T follicular helper cell (primary cell): ENCODE measurements at regions not wholly inside any gene's neighbourhood (a gene's known extent, or its start where the extent isn't known, plus 50 kb on each side); places are given as distances from the start of the nearest gene placed in this dataset.
"Not testable (repeated sequence)": the region's sequence is repeated elsewhere in the genome, so short reads cannot be mapped to it uniquely, and the experiment has no call there.

Source experiments
- DNase-seq: peaks from one replicate; pipeline ENCODE4 v3.0.0-alpha.2; 2020; ENCODE audit warnings: low read depth

DNA sequence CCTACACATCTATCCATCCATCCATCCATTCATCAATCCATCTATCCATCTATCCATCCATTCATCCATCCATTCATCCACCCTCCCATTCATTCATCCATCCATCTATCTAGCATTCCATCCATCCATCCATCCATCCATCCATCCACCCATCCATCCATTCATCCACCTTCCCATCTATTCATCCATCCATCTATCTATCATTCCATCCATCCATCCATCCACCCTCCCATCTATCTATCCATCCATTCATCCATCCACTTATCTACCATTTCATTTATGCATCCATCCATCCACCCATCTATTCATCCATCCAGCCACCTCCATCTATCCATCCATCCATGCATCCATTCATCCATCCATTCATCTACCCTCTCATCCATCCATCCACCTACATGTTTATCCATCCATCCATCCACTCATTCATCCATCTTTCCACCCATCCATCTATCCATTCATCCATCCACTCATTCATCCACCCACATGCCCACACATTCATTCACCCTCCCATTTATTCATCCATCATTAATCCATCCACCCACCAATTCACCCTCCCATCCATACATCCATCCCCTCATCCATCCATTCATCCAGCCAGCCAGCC lies 258.5 kb downstream of the CRLF2 start:
- no peak for DNase-seq

DNA sequence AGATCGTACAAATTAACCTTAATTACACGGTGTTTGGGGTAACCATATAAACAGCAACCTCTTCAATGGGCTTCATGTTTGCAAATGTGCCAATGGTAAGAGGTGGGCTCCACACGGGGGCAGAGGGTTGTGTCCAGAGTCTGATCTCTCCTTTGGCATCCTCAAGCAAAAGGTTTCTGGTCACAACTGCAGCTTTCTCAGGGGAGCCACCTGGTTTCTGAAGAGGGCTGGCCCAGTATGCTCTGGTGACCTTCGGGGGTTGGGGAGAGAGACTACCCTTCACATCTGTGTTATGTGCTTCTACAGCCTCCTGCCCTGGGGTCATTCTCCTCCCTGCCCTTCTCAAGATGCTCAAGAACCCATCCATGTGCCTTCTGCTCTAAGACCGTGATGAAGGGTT lies 259.6 kb downstream of the CRLF2 start:
- no peak for DNase-seq

DNA sequence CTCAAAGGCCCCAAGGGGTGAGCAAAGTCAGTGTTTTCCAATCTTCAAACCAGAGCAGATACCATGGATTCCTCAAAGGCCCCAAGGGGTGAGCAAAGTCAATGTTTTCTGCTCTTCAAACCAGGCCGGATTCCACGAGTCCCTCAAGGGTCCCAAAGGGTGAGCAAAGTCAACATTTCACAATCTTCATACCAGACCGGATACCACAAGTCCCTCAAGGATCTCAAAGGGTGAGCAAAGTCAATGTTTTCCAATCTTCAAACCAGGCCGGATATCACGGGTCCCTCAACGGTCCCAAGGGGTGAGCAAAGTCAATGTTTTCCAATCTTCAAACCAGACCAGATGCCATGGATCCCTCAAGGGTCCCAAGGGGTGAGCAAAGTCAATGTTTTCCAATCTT lies 265.2 kb downstream of the CRLF2 start:
- not testable (repeated sequence) for DNase-seq

DNA sequence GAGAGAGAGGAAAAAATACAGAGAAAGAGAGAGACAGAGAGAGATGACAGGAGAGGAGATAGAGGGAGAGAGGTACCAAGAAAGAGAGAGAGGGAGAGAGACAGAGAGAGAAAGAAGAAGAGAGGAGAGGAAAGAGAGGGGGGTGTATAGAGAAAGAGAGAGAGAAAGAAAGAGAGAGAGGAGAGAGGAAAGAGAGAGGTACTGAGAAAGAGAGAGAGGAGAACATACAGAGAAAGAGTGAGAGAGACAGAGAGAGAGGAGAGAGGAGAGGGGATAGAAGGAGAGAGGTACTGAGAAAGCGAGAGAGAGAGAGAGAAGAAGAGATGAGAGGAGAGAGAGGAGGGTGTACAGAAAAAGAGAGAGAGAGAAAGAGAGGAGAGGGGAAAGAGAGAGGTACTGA lies 269.4 kb downstream of the CRLF2 start:
- no peak for DNase-seq

DNA sequence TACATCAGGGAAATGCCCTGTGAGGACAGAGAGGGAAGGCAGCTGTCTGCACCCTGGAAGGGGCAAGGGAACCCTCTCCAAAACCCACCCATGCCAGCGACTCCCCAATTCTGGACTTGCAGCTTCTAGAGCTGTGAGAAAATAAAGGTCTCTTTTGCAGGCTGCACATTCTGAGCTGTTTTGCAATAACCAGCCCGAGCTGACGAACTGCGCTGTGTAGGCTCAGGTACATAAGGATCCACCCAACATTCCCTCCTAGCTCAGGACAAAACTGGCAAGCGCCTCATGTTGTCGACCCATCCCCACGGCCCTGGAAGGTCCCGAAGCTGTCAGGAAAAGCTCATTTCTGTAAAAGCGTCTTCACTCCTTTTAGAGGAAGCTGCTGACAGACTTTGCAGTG lies 271.8 kb downstream of the CRLF2 start:
- no peak for DNase-seq

DNA sequence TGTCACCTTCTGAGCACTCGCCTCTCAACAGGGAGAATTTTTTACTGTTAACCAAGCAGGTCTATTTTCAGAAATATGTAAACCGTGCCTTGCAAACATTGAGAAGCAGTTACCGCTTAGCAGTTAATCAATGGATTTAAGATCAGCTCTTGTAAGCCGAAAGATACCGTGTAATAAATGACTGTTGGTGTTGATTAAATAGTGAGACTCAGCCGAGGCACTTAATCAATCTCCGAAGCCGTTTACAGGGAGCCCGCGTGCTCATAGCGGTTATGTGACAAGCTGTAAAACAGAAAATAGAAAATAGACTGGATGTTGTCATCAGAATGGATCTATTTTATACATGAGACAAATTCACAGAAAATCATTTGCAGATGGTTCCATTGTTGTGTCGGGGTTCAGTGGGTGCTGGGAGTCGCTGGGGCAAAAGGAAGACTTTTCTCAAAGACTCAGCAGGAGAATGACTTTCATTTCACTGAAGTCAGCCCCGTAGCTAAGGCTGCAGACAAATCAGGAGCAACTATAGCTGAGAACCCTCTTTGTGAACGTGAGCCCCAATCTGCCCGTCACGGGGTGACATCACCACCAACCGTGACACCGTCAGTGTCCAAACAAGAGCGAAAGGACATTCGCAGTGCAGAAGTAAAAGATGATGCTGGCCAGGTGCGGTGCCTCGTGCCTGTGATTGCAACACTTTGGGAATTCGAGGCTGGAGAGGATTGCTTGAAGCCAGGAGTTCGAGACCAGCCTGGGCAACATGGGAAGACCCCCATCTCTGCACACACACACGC lies 275.3 kb downstream of the CRLF2 start:
- no peak for DNase-seq

DNA sequence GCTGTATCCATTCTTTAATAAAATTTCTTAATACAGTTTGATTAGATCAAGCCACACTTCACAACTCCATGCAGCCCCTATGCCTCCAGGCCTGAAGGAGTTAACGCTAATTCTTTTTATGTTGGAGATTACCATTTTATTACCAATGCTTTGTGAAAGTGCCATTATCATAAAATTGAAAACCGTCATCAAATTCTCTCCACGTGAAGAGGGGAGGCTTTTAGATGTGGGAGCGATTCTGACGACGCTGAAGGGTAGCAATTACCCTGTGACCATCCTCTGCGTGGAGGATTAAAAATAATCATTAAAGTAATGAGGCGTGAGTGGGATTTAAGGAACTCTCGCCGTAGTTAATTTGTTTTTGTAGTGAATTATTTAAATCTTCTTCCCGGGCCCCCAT lies 278.8 kb downstream of the CRLF2 start:
- no peak for DNase-seq

DNA sequence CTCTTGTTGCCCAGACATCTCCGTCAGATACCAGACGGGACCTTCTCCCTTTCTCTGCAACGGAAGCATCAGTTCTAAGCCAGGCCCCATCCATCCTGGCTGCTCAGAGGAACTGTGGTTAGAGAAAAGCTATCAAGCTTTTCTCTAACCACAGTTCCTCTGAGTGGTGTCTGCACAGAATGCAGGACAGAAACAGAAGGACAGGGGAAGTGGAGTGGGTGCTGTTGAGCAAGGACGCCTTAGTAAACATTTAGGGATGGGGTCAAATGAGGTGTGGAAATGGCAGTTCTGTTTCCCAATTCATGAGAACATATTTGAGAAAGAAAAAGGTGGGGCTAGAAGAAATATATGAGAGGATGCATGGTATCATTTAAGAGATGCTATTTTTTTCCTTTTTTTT lies 283.8 kb downstream of the CRLF2 start:
- DNase-seq, result no peak

DNA sequence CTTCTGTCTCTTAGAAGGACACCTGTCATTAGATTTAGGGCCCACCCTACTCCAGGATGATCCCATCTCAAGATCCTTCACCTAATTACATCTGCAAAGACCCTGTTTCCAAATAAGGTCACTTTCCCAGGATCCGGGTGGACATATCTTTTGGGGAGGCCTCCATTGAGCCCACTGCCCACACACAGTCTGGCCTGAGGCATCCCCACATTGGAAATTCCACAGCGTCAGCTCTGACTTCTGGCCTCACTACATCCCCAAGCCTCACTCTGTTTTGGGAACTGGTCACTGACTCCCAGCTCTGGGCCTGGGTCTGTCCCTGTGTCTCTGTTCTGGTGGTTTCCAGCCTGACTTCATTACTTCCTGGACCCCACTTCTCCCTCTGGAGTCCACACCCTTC lies 285.5 kb downstream of the CRLF2 start:
- DNase-seq, result no peak

DNA sequence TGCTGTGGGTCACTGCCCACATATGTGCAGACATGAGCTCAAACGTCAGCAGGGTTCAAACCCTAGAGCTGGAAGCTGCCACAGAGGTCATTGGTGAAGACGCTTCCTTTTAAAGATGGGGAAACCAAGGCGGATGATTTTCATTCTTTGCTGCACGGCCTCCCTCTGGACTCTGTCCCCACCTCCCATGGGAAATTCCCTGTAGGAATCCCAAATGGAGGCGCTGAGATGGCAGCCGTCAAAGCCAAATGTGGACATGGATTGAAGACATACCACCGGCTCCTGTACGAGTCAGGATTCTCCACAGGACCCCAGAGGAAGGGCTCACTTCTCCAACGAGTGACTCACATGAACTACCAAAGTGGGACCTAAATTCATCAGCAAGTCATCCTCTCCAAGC lies 286.4 kb downstream of the CRLF2 start:
- DNase-seq, result no peak

DNA sequence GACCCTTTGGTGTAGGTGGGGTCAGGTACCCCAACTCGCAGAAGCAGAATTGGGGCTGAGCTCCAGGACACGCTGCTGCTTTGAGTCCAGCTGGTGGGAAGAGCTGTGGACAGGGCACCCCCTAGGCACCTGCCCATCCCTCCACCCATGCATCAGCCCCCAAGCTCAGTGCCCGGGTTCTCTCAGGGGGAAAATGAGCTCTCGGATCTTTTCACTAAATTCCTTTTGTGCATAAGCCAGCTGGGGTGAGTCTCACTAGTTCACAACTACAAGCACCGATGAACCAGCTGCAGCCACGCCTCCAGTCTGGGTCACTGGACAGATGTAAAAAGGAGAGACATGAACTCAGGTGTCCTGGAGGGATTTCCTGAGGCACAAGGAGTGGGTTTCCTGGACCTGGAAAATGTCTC lies 286.8 kb downstream of the CRLF2 start:
- DNase-seq, result no peak

DNA sequence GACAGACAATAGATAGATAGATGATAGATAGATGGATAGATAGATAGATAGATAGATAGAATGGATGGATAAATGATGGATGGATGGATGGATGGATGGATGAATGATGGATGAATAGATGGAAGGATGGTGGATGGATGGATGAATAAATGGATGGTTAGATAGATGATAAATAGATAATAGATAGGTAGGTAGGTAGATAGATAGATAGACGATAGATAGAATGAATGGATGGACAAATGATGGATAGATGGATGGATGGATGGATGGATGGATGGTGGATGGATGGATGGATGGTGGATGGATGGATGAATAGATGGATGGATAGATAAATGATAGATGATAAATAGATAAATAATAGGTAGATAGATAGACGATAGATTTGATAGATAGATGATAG lies 287.4 kb downstream of the CRLF2 start:
- no peak for DNase-seq

DNA sequence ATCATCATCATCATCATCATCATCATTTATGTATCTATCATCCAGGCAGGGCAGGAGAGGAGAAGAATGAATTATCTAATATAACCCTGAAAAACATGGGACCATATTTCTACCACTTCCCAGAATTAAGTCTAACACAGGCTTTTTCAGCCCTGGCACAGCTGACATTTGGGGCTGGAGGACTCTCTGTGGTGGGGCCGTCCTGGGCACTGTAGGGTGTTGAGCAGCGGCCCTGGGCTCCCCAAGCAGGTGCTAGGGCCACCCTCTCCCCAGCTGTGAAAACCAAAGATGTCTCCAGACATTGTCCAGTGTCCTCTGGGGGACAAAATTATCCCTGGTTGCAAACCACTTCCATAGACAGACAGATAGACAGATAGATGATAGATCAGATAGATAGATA lies 288.4 kb downstream of the CRLF2 start:
- DNase-seq, result no peak

DNA sequence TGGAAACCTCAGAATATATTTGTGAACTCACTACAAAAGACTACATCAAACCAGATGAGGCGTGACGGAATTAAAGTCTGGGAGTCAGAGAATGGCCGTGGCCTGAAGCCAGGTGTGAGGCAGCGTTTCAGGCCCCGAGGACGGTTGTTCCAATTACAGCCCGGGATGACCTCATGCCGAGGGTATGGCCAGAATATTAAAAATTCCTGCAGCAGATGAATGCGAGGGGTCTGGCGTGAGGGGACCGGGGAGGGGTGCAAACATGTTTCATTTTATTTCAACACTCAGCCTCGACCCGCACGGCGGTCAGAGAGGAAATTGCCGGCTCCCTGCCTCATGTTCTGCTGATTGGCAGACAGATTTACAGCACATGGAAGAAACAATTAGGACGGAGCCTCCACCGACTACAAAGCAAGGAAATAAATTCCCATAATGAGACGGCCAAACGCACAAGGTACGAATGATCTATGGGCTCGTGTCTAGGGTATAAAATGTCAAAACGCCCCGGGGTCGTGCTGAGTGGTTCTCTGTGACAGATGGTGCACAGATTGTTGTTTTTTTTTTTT lies 289.7 kb downstream of the SHOX start:
- no peak for DNase-seq

DNA sequence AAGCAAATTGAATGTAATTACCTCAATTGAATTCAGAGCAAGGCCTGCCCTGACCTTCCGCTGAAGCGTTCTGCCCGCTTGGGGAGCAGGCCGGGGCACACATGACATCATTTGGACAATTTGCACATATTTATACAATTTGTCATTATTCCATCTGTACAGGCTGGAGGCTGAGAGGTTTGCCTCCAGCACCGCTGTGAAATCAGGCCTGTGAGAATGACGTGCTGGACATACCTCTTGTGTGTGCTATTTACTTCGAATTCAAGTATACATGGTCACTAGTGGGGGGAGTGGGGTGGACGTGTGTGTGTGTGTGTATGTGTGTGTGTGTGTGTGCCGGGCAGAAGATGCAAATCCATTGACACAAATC lies 285.6 kb downstream of the SHOX start:
- no peak for DNase-seq

DNA sequence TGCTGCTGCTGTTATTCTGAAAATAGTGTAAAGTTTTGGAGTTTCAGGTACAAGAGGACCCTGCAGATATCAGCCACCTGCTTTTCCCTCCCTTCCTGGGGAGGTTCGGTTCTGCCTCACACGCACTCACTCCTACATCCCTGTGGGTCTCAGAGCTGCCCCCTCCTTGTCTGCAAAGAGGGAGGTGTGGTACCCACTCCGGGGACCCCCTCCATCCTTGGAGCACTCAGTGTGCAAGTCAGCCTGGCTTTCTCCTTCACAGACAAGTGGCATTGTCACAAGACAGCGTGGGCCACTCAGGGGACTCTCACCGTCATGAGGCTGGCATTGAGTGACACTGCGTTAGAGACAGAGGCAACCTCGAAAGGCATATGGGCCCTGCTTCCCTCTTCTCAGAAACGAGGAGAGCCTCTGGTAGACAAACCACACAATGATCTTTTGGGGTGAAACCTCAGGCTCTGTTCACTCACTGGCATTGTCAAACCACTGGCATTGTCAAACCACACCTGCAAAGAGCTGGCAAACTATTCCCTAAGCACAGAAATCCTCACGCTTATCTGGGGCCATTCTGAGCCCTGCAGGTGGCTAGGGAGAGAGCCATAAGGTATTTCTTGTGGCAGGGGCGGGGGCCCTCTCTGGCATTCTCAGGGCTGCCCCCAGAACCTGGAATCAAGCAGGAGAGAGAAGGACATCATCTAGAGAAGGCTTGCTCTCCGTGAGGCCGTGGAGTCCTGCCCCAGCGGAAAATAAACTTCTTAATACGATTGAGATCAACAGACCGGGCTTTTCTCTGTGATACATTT lies 285.0 kb downstream of the SHOX start:
- no peak for DNase-seq

DNA sequence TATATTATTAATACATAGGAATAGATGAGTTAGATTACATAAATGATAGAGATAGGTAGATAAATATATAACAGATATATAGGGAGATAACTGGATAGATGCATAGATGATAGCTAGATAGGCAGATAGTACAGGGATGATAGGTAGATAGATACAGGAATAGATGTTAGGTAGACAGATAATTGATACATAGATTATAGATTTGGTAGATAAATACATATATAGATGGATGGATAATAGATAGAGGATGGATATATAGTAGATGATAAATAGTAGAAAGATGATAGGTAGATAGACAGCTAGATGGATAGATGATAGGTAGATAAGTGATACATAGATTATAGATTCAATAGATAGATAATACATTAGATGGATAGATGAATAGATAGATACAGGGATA lies 283.6 kb downstream of the SHOX start:
- no peak for DNase-seq

DNA sequence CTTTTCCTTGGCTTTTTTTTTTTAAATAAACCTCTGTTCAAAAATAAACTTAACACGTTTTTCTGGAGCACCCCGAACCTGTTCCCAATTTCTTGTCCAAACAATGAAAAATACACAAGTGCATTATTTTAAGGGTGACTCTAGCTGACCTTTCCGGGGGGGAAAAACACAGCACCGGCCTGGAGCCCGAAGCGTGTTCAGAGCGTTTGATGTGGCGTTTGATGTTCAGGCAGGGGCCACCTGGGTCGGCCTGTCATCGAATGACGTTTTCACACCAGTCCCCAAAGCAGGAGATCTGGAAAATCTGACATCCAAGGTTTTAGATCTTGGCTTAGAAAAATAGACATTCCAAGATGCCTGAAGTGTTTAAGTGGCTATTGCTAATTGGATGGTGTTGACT lies 282.1 kb downstream of the SHOX start:
- DNase-seq, result no peak

DNA sequence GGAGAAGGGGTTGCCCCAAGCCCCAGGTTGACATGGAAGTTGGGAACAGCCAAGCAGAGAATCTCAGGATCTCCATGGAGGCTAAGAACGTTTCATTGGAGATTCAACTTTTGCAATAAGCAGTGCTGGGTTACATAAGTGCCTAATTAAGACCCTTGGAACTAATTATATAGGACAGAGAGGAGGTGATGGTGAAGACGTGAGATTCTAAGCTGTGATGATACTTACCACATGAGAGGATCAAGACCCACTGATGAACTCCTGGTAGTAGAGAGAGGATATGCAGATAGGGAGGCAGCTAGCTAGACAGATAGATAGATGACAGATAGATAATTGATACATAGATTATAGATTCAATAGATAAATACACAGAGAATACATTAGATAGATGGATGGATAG lies 278.5 kb downstream of the SHOX start:
- DNase-seq, result not testable (repeated sequence)

DNA sequence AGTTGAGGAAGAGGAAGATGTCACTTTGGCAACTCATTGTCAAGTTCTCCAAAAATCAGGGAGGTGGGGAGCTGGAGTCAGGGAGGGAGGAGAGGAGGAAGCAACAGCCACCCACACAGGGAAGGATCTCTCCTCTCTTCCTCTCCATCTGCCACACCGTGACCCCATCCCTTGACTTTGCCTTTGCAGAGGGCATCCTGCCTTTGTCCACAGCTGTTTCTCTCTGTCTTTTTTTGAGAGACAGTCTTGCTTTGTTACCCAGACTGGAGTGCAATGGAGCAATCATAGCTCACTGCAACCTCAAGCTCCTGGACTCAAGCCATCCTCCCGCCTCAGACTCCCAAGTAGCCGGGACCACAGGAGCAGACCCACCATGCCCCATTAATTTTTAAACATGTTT lies 276.0 kb downstream of the SHOX start:
- no peak for DNase-seq

DNA sequence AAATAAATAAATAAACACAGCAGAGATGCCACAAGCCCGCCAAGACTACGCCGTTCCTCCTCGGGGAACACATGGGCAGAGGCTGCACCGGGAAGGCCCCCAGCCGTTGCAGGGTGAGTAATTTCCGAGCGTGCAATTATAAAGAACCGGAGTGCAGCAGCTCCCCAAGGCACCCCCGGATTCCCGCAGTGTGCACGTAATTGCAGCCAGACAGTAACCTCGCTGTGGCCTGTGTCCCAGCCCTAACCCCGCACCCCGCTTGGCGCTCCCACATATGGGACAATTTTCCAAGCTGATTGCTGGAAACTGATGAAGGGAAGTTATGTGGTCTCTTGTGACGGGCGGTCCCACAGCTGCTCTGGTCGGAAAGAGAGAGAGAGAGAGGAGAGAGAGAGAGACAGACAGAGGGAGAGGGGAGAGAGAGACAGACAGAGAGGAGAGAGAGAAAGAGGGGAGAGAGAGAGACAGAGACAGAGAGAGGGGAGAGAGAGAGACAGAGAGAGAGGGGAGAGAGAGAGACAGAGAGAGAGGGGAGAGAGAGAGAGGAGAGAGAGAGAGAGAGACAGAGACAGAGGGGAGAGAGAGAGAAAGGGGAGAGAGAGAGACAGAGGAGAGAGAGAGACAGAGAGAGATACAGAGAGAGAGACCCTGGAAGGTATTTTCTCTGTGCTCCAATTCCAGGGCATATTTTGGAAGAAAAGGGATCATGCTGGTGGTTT lies 275.4 kb downstream of the SHOX start:
- DNase-seq, result no peak

DNA sequence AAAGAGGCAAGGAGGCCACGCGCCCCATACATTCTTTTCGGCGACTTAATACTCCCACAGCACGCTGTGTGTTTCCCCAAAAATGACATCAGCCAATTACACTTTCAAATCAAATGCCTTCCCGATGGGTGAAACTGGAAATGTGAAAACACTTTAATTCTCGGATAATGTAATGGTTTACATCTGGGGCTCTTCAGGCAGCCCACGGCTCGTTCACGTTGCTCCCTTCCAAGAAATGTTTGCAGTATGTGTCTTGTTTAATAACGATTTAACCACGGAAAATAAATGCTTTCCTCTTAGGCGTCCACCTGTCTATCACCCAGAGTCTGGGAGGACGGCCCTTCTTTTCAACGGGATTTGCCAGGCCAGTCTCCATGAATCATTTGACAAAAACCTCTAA lies 272.5 kb downstream of the SHOX start:
- DNase-seq, result no peak
